Neural cell (in vitro differentiated cells): ENCODE measurements at regions not wholly inside any gene's neighbourhood (a gene's known extent, or its start where the extent isn't known, plus 50 kb on each side); places are given as distances from the start of the nearest gene placed in this dataset.

Source experiments
- H2AFZ ChIP-seq: fragments of 200-600, 300-800 bp; sonication (generic), shearing (Covaris generic); 2 replicates; pipeline ENCODE4 v1.6.0; 2014; ENCODE audit warnings: low read depth, mild to moderate bottlenecking, antibody characterized with exemption, low read length, moderate library complexity
- H3F3A ChIP-seq: fragments of 200-600 bp; shearing (Covaris generic); 2 replicates; pipeline ENCODE4 v1.6.1; 2016; ENCODE audit warnings: mild to moderate bottlenecking, moderate library complexity, mixed read lengths, antibody characterized with exemption, low read length; ENCODE audit not compliant: insufficient read depth, poor library complexity, severe bottlenecking
- H3K27ac ChIP-seq: fragments of 200-600, 300-800 bp; sonication (generic), shearing (Covaris generic); 2 replicates; pipeline ENCODE4 v1.5.1; 2014; ENCODE audit warnings: mild to moderate bottlenecking, low read length, moderate library complexity
- H3K27me3 ChIP-seq: fragments of 300-800, 200-600 bp; sonication (generic), shearing (Covaris generic); 2 replicates; pipeline ENCODE4 v1.6.0; 2014; ENCODE audit warnings: mild to moderate bottlenecking, low read depth, low read length, moderate library complexity; ENCODE audit not compliant: insufficient read depth
- H3K36me3 ChIP-seq: fragments of 300-800, 200-600 bp; sonication (generic), shearing (Covaris generic); 2 replicates; pipeline ENCODE4 v1.5.1; 2014; ENCODE audit warnings: mild to moderate bottlenecking, antibody characterized with exemption, low read length, moderate library complexity; ENCODE audit not compliant: insufficient read depth
- H3K4me2 ChIP-seq: fragments of 300-800, 200-600 bp; sonication (generic), shearing (Covaris generic); 2 replicates; pipeline ENCODE4 v1.6.0; 2014; ENCODE audit warnings: mild to moderate bottlenecking, low read length
- H3K4me3 ChIP-seq: fragments of 300-800, 200-600 bp; sonication (generic), shearing (Covaris generic); 2 replicates; pipeline ENCODE4 v1.5.1; 2014; ENCODE audit warnings: mild to moderate bottlenecking, low read length, moderate library complexity
- H3K79me2 ChIP-seq: fragments of 200-600 bp; shearing (Covaris generic); replicated peaks from 2 replicates; pipeline ENCODE4 v1.6.0; 2014; ENCODE audit warnings: mild to moderate bottlenecking, low read length, moderate library complexity; ENCODE audit not compliant: insufficient read depth
- H3K9ac ChIP-seq: fragments of 300-800, 200-600 bp; sonication (generic), shearing (Covaris generic); 2 replicates; pipeline ENCODE4 v1.6.1; 2016; ENCODE audit warnings: mild to moderate bottlenecking, low read length, mixed read lengths
- H3K9me2 ChIP-seq: fragments of 200-600 bp; shearing (Covaris generic); 2 replicates; pipeline ENCODE4 v1.6.1; 2016; ENCODE audit warnings: mild to moderate bottlenecking, low read length, mixed read lengths; ENCODE audit not compliant: insufficient read depth
- H3K9me3 ChIP-seq: fragments of 200-600, 300-800 bp; sonication (generic), shearing (Covaris generic); 2 replicates; pipeline ENCODE4 v1.6.1; 2016; ENCODE audit warnings: mild to moderate bottlenecking, mixed run types, low read length, moderate library complexity, mixed read lengths
- H4K20me1 ChIP-seq: fragments of 200-600 bp; shearing (Covaris generic); 2 replicates; pipeline ENCODE4 v1.6.1; 2016; ENCODE audit warnings: mild to moderate bottlenecking, mixed run types; ENCODE audit not compliant: insufficient read depth
- EP300 ChIP-seq: fragments of 450-650 bp; conservative IDR thresholded peaks from 2 replicates; pipeline ENCODE4 v1.6.1; 2014; ENCODE audit warnings: antibody characterized with exemption, mild to moderate bottlenecking, moderate library complexity; ENCODE audit not compliant: poor library complexity, severe bottlenecking
- EZH2 ChIP-seq: fragments of 200-600, 300-800 bp; shearing (Covaris generic), sonication (generic); IDR thresholded peaks from 2 replicates; pipeline ENCODE4 v1.6.1; 2014; ENCODE audit warnings: antibody characterized with exemption, low read length, borderline replicate concordance, mild to moderate bottlenecking; ENCODE audit not compliant: insufficient read depth, poor library complexity, severe bottlenecking
- MXI1 ChIP-seq: fragments of 450-650 bp; conservative IDR thresholded peaks from 2 replicates; pipeline ENCODE4 v1.6.1; 2014; ENCODE audit warnings: antibody characterized with exemption, mild to moderate bottlenecking; ENCODE audit not compliant: poor library complexity, severe bottlenecking
- POLR2AphosphoS5 ChIP-seq: IDR thresholded peaks from 2 replicates; pipeline ENCODE4 v1.6.1; 2012
- RAD21 ChIP-seq: fragments of 450-650 bp; conservative IDR thresholded peaks from 2 replicates; pipeline ENCODE4 v1.6.1; 2014; ENCODE audit warnings: antibody characterized with exemption, mild to moderate bottlenecking, moderate library complexity
- SMC3 ChIP-seq: fragments of 450-650 bp; conservative IDR thresholded peaks from 2 replicates; pipeline ENCODE4 v1.6.1; 2014; ENCODE audit warnings: antibody characterized with exemption, mild to moderate bottlenecking, moderate library complexity; ENCODE audit not compliant: poor library complexity
- TAF1 ChIP-seq: IDR thresholded peaks from 2 replicates; pipeline ENCODE4 v1.6.1; 2012; ENCODE audit warnings: low read depth
- TF ChIP-seq, protein P1 (sequence below): fragments of 450-650 bp; IDR thresholded peaks from 2 replicates; pipeline ENCODE4 v1.5.1; 2014; ENCODE audit warnings: antibody characterized with exemption, mild to moderate bottlenecking, moderate library complexity; ENCODE audit not compliant: poor library complexity, severe bottlenecking
- TF ChIP-seq, protein P2 (sequence below): IDR thresholded peaks from 2 replicates; pipeline ENCODE4 v1.6.1; 2012; ENCODE audit warnings: borderline replicate concordance

DNA sequence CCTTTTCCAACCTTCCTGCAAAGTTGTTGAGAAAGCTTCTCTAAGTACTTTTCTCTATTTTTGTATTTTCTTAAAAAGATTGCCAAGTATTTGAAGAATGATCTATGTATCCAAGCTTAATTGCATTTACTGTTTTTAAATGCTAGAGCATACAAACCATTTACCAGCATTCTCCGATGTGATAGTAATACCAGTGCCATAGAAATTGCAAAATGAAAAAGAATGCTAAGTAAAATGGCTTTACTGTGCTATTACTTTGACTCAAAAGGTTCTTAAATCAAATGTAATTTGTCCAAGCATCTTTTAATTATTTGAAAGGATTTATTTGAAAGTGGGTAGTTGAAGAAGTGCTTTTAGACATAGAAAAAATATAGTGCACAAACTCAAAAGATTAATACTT is 1183.2 kb downstream of the RAPGEF2 start:
- no peaks in the 10 kb centered on the region for H3K27me3 ChIP-seq
- H4K20me1 ChIP-seq: no peaks in the 10 kb centered on the region
- H3K9me3 ChIP-seq: no peaks in the 10 kb centered on the region
- no peaks in the 10 kb centered on the region for H3K36me3 ChIP-seq
- TF ChIP-seq, protein P1, sequence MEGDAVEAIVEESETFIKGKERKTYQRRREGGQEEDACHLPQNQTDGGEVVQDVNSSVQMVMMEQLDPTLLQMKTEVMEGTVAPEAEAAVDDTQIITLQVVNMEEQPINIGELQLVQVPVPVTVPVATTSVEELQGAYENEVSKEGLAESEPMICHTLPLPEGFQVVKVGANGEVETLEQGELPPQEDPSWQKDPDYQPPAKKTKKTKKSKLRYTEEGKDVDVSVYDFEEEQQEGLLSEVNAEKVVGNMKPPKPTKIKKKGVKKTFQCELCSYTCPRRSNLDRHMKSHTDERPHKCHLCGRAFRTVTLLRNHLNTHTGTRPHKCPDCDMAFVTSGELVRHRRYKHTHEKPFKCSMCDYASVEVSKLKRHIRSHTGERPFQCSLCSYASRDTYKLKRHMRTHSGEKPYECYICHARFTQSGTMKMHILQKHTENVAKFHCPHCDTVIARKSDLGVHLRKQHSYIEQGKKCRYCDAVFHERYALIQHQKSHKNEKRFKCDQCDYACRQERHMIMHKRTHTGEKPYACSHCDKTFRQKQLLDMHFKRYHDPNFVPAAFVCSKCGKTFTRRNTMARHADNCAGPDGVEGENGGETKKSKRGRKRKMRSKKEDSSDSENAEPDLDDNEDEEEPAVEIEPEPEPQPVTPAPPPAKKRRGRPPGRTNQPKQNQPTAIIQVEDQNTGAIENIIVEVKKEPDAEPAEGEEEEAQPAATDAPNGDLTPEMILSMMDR: no peak
- no peak for TF ChIP-seq MXI1
- no peak for TF ChIP-seq POLR2AphosphoS5
- TF ChIP-seq TAF1: no peak
- TF ChIP-seq SMC3: no peak
- no peak for TF ChIP-seq EZH2
- TF ChIP-seq, protein P2, sequence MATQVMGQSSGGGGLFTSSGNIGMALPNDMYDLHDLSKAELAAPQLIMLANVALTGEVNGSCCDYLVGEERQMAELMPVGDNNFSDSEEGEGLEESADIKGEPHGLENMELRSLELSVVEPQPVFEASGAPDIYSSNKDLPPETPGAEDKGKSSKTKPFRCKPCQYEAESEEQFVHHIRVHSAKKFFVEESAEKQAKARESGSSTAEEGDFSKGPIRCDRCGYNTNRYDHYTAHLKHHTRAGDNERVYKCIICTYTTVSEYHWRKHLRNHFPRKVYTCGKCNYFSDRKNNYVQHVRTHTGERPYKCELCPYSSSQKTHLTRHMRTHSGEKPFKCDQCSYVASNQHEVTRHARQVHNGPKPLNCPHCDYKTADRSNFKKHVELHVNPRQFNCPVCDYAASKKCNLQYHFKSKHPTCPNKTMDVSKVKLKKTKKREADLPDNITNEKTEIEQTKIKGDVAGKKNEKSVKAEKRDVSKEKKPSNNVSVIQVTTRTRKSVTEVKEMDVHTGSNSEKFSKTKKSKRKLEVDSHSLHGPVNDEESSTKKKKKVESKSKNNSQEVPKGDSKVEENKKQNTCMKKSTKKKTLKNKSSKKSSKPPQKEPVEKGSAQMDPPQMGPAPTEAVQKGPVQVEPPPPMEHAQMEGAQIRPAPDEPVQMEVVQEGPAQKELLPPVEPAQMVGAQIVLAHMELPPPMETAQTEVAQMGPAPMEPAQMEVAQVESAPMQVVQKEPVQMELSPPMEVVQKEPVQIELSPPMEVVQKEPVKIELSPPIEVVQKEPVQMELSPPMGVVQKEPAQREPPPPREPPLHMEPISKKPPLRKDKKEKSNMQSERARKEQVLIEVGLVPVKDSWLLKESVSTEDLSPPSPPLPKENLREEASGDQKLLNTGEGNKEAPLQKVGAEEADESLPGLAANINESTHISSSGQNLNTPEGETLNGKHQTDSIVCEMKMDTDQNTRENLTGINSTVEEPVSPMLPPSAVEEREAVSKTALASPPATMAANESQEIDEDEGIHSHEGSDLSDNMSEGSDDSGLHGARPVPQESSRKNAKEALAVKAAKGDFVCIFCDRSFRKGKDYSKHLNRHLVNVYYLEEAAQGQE: no peak
- no peak for TF ChIP-seq RAD21
- no peak for TF ChIP-seq EP300
- H2AFZ ChIP-seq: no peak overlapping the region
- no peak overlapping the region for H3K4me3 ChIP-seq
- no peak overlapping the region for H3K27ac ChIP-seq
- no peaks in the 10 kb centered on the region for H3K9me2 ChIP-seq
- no peak overlapping the region for H3K9ac ChIP-seq
- H3F3A ChIP-seq: no peaks in the 10 kb centered on the region
- no peak overlapping the region for H3K4me2 ChIP-seq
- H3K79me2 ChIP-seq: no peaks in the 10 kb centered on the region

GRCh38 chr4:160296476-160296875 is 1193.6 kb downstream of the RAPGEF2 start:
- no peak overlapping the region for H3K9ac ChIP-seq
- H4K20me1 ChIP-seq: no peaks in the 10 kb centered on the region
- H3F3A ChIP-seq: no peaks in the 10 kb centered on the region
- no peaks in the 10 kb centered on the region for H3K79me2 ChIP-seq
- H3K4me3 ChIP-seq: no peak overlapping the region
- H3K9me3 ChIP-seq: no peaks in the 10 kb centered on the region
- H2AFZ ChIP-seq: no peak overlapping the region
- no peak for TF ChIP-seq TAF1
- H3K36me3 ChIP-seq: no peaks in the 10 kb centered on the region
- no peaks in the 10 kb centered on the region for H3K27me3 ChIP-seq
- H3K4me2 ChIP-seq: no peak overlapping the region
- no peaks in the 10 kb centered on the region for H3K9me2 ChIP-seq
- H3K27ac ChIP-seq: no peak overlapping the region

GRCh38 chr4:160299177-160299576 is 1196.3 kb downstream of the RAPGEF2 start:
- Histone ChIP-seq H4K20me1 (no peaks in the 10 kb centered on the region), H3K36me3 (no peaks in the 10 kb centered on the region), H3K9me2 (no peaks in the 10 kb centered on the region), H3K4me3 (no peak overlapping the region), H3K9me3 (no peaks in the 10 kb centered on the region), H3K79me2 (no peaks in the 10 kb centered on the region), H3K4me2 (no peak overlapping the region), H3K9ac (no peak overlapping the region), H3K27me3 (no peaks in the 10 kb centered on the region), H2AFZ (no peak overlapping the region), H3K27ac (no peak overlapping the region), H3F3A (no peaks in the 10 kb centered on the region)
- TF ChIP-seq EP300 (no peak), EZH2 (no peak), TAF1 (no peak), RAD21 (no peak), POLR2AphosphoS5 (no peak), SMC3 (no peak), MXI1 (no peak)
- TF ChIP-seq, protein P2: no peak
- TF ChIP-seq, protein P1: no peak
